HG03565 (cell line): ENCODE measurements at regions not wholly inside any gene's neighbourhood (a gene's known extent, or its start where the extent isn't known, plus 50 kb on each side); places are given as distances from the start of the nearest gene placed in this dataset.

Experiments
- ATAC-seq: cut with Tn5 transposase; IDR thresholded peaks from one replicate; pipeline ENCODE4 v1.9.1; 2021; ENCODE audit warnings: mild to moderate bottlenecking, moderate library complexity; ENCODE audit not compliant: unreplicated experiment

DNA sequence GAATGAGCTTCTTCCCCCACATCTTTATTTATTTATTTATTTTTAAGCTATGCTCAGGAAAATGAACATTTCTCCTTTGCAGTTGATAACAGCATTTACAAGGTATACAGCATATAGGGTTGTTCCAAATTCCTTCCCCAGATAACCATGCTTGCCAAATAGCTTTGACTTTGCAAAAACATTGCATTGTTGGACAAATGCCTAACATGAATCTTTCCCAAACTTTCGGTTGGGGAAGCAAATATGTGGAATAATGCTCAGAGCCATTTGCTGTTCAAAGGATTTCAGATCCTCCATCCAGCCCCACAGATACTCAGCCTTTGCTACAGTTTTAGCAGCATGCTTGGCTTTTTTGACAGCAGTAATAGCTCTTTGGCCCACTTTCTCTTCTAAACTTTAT is 127.2 kb upstream of the AGA start:
- no peak for ATAC-seq

DNA sequence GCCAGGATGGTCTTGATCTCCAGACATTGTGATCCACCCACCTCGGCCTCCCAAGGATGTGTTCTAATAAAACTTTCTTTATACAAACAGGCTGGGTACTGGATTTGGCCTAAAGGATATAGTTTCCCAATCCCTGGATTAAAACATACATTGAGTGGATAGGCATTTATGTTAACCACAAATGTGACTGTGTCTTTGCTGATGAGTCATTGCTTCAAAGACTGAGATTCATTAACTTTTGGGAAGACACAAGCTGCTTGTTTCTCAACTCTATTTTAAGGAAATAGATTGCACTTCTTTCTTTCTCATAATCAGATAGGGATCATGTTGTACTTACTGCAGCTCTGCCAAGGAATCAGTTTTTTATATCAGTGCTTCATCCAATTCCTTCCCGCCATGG is 131.3 kb upstream of the AGA start:
- no peak for ATAC-seq

DNA sequence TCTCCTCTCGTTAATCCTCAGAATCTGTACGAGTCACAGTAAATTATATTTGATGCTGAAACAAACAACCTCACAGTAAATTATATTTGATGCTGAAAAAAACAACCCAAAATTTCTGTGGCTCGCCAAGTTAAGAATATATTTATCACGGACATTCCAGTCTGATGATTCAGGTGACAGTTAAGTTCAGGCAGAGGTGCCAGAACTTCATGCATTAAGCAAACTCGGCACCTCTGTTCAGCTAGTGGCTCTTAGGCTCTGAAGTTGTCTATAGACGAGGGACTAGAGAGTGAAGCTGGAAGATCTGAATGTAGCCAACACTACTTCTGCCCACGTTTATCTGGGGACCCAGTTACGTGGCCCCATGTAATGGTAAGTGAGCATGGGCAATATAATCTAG is 132.2 kb upstream of the AGA start:
- no peak for ATAC-seq

DNA sequence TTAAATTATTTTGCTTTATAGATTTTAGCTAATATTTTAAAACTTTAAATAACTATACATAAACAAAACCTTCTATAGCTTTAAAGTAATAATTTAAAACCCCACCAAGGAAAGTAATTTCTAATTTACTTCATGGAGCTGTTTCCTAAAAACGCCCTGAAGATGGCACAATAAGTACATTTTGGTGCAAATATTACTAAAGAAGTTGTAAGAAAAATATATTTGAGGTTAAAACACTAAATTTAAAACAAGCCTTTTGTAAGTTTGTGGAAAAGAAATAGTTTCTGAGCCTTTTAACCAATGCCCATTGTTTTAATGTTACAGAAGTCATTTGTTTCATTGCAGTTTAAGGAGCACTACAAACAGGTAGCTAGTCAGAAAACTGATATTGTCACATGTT is 137.4 kb upstream of the AGA start:
- no peak for ATAC-seq

DNA sequence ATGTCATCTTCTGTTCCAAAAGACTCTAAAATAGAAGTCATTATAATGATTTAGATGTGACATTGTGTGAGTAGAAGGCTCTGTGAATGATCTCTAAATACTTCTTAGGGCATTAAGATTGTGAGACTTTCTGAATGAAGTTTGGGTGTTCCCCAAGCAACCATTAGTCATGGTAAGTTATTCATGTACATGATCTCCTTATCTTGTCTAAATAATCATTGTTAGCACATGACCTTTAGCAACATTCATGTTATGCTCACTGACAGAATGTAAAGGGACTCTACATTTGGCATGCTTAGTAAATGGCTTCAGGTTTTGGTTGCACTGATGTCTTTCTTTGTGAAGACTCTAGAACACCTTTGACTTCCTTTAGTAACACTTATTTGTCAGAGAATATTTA is 140.8 kb upstream of the AGA start:
- no peak for ATAC-seq

DNA sequence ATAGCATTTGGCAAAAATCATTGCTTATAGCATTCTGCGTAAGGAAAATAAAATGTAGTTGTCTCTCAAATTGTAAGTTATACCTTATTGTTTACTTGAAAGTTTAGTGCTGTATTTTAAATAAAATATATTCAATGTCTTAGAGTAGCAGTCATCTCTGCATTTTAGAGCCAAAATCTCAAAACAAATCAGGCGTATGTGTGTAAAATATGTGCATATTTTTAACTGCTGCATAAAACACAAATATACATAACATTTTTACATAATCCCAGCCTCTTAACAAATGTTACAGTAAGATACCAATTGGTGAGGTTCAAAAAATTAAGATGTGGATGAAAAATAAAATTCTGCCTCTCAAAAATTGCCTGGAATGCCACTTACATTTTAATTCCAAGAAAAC is 145.8 kb upstream of the AGA start:
- no peak for ATAC-seq

DNA sequence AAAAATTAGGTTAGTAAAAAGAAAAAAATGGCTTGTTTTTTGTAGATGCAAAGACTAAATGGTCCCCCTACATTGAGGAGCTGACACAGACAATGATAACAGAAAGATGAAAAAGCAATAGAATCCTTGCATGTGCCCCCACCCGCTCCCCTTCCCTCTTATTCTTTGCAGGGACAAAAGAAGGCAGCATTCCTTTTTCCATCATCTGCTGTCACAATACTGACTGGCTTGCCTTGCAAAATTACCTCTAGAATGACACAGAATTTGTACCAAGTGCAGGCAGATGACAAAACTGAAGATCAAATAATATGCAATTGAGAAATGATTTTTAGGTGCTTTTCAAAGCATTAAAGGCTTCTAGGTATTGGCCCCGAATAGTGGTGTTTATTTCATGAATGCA is 153.1 kb upstream of the AGA start:
- no peak for ATAC-seq

DNA sequence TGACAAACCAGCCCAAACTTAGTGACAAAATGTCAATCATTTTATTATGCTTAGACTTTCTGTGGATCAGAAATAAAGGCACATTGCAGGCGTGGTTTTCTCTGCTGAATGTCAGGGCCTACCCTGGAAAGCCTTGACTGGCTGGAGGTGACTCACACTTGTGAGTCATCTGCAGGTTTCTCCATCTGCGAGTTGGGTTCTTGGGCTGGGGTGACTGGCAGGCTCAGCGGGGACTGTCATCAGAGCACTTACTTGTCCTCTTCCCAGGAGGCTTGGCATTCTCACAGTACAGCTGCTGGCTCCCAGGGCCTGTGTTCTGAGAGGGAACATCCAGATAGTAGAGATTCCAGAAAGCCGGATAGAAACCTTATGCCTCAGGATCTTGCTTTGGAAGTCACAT is 153.8 kb upstream of the AGA start:
- ATAC-seq, result no peak

DNA sequence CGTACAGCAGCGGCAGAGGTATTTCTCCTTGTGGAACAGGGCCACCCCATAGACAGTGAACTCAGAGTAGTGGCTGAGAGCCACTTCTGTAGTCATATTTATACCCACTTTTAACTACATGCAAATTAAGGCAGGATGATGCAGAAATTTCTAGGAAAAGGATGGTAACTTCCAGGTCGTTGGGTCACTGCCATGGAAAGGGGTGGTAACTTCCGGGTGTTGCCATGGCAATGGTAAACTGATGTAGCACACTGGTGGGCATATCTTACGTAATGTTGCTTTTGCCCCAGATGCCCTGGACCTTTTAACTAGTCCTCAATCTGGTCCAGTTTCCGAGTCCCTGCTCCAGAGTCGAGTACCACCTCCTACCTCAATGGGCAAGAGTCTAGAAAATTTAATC is 154.8 kb upstream of the AGA start:
- no peak for ATAC-seq

DNA sequence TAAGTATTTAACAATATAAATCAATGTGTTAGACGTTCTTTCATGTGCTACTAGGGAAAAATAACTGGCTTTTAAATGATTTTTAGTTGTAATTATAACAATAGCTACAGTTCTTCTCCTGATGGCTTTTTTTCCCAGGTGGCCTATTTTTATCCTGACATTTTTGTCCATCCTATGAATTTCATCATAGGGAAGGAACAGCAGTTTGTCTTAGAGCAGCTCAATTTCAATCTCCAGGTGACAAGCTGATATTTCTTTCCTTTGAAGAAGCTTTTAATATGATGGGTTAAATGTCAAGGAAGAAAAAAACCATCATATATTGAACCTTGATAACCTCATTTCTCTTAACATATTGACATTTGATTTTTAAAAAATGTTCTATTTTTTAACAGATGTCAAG is 163.0 kb upstream of the AGA start:
- no peak for ATAC-seq

DNA sequence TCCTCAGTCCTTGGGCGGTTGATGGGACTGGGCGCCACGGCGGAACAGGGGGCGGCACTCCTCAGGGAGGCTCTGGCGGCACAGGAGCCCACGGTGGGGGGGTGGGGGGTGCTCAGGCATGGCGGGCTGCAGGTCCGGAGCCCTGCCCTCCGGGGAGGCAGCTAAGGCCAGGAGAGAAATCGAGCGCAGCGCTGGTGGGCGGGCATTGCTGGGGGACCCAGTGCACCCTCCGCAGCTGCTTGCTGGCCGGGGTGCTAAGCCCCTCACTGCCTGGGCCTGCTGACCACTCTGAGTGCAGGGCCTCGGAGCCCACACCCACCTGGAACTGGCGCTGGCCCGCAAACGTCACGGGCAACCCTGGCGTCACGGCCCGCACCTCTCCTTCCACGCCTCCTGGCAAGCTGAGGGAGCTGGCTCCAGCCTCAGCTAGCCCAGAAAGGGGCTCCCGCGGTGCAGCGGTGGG is 164.9 kb upstream of the AGA start:
- no peak for ATAC-seq

DNA sequence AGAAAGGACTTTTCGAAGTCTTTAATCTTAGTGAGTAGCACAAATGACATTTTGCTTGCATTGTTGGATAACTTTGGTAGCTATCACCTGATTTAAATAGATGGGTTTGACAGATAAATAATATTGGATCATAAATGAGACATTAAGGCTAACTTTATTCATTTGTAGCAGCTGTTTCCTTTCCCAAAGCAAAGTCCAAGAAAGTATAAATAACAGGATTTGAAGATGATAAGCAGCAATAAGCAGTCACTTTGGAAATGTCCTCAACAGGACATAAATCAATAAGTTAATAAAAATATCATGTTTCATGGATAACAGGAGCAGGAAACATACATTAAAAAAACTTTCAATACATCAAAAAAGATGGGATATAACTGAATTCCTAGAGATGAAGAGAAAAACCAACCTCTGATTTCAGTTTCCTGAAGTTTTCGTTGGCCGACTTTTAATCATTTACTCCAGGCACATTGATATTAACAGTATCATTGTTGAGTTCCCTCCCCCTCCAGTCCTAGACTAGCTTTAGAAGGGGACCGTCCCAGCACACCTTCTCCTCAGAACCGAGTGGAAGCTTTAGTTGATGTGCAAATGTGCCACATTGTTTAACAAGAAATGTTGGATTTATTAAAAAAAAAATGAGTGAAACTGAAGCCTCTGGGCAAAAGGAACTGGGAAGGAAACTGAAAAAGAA is 169.9 kb upstream of the AGA start:
- no peak for ATAC-seq

DNA sequence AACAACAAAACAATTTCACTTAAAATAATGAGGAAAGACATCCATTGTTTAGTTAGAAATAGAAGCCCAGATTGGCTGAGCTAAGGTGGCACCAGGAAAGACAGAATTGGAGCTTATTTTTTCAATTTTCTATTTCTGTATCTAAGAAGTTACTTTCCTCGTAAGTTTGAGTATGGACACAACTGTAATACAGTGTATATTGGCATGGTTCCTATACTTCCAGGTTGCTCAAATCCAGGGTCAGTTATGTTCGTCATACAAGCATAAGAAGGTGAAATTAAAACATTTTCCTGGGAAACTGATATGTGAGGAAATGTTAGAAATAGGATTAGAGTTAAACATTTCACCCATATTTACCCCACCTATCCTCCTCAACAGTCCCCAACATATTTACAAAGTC is 170.4 kb upstream of the AGA start:
- ATAC-seq, result no peak

DNA sequence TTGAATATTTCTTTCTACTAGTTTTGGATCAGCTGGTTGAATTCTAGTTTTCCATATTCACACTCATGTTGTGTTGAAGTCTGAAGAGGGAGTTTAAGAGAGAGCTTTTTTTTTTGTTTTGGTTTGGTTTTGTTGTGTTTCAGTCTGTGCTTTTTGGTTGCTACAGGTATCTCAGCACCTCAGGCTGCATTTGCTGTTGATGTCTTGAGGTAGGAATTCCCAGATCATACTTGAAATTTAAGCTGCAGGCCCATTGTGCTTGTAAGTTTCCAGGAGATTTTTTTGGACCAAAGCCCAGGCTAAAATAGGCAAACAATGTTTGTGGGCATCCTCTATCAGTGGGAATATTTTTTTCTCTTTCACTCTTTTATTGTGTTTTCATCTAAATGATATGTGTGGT is 190.2 kb upstream of the AGA start:
- no peak for ATAC-seq

DNA sequence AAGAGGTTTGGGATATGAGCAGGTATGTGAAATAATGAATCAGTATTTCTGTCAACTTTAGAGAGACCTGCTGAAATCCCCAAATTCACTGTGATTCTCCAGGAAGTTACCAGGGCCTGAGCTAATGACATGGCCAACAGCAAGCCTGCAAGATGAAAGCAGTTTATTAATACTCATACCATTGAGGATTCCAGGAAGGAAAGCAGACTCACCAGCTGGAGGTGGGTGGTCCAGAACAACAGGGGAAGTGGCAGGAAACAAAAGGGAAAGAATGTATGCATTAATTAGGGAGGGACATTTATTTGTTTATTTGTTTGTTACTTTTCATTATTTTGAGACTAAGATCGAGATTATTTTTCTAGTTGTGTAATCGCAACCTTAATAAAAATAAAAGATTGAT is 196.6 kb upstream of the AGA start:
- no peak for ATAC-seq

DNA sequence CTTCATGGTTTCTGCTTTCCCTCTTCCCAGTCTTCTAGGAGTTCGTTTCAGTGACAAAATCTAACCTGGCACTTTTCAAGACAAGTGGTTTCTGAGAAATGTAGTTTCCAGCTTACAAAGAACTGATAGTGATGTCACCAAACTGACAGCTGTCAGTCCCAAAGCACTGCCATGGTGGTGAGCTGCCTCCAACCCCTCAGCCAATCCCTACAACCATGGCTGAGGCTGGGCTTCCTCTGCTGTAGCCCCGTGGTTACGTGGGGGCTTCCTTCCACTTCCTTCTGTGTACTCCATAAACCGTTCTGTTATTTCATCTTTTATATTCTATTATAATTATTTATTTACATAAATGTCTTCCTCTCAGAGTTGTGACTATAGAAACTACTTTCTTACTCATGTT is 198.6 kb upstream of the AGA start:
- no peak for ATAC-seq

DNA sequence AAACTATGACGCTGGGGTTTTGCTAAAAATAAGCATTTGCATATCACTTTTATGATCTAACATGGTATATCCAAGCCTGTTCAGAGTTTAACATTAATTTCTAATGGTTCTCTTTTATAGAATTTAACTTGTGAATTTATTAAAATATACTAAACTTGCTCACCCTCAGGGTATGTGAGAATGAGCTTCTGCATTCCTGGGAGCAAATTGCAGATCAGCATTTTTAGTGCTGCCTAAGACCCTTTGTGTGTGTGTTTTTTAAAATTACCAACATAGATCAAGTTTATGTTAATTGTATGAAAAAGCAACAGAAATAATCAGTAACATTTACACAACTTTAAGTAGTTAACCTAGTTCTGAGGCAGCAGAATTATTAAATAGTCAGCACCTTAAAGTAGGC is 218.0 kb upstream of the AGA start:
- ATAC-seq, result no peak

DNA sequence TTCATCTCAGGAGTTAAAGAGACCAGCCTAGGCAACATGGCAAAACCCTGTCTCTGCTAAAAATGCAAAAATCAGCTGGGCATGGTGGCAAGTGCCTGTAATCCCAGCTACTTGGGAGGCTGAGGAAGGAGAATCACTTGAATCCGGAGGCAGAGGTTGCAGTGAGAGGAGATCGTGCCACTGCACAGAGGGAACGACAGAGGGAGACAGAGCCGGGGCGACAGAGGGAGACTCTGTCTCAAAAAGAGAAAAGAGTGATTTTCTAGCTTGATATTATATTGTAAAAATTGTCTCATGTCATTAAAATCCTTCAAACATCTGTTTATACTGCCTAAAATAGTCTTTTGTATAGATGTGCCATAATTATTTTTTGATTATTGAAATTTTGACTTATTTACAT is 225.4 kb upstream of the AGA start:
- ATAC-seq, result no peak

DNA sequence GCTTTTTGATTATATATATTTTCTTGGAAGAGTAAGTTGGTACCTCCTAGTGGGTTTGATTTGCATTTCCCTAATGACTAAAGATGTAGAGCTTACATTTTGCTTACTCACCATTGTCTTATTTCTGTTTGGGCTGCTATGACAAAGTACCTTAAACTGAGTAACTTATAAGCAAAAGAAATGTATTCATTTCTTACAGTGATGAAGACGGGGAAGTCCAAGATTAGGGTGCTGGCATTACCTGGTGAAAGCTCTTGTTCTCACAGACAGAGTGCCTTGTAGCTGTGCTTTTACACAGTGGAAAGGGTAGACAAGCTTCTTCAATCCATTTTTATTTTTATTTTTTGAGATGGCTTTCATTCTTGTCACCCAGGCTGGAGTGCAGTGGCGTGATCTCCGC is 229.2 kb upstream of the AGA start:
- no peak for ATAC-seq

DNA sequence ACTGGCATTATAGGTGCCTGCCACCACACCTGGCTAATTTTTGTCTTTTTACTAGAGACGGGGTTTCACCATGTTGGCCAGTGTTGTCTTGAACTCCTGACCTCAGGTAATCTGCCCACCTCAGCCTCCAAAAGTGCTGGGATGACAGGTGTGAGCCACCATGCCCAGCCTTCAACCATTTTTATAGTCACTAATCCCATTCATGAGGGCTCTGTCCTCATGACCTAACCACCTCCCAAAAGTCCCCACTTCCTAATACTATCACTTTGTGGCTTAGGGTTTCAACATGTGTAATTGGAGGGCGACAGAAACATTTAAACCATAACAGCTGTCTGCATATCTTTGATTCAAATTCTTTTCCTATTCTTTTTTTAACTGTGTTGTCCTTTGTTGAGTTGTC is 229.6 kb upstream of the AGA start:
- ATAC-seq, result no peak

DNA sequence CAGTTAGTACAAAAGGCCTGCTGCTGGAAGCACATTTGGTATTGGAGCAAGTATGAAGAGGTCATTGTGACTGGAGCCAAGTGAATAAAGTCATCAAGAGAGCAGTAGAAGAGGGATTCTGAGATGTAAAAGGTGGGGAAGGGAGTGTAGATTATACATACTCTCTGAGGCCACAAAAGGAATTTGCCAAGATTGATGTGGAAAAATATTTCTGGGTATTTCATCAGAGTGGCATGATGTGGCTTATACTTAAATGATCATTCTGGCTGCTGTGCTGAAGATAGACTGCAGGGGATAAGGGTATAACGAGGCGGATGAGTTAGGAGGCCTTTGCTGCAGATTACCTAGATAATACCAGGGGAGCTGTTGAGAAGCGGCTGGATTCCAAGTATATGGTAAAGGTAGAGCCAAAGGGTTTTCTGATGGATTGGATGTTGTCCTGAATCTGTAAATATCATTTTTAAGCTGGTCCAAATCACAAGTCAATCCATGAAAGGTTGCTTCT is 231.8 kb upstream of the AGA start:
- ATAC-seq, result no peak

DNA sequence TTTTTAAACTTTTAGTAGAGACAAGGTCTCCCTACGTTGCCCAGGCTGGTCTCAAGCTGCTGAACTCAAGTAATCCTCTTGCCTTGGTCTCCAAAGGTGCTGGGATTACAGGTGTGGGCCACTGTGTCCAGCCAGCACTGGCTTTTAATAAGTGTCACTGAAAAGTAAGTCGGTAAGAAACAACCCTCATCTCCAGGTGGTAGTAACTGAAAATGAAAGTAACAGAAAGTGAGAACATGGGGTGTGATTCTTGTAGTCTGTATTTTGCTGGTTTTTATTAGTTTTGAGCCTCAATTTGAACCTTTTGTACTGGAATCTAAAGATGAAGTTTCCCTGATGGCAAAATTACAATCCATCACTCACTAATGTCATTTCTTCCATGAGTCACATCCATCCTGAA is 238.1 kb upstream of the AGA start:
- ATAC-seq, result peak; percentile 55

DNA sequence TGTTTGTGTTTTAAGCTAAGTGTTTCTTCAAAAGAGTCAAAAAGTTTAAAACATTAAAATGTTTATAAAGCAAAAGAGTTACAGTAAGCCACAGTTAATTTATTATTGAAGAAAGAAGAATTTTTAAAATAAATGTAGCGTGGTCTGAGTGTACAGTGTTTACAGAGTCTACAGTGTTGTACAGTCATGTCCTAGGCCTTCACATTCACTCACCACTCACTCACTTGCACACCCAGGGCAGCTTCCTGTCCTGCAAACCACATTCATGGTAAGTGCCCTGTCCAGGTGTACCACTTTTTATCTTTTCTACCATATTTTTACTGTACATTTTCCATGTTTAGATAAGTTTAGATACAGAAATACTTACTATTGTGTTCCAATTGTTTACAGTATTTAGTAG is 239.7 kb upstream of the AGA start:
- ATAC-seq, result no peak
